ENCODE measurements at regions not wholly inside any gene's neighbourhood (a gene's known extent, or its start where the extent isn't known, plus 50 kb on each side); places are given as distances from the start of the nearest gene placed in this dataset.

- TF ChIP-seq ARNTL (CRISPR knock-in tag; IDR thresholded peaks at IDR 0.05; ENCODE audit: borderline replicate concordance, low read depth): no peak
- TF ChIP-seq ZFP30 (CRISPR knock-in tag; IDR thresholded peaks at IDR 0.05): no peak
- TF ChIP-seq ZFP3 (CRISPR knock-in tag; IDR thresholded peaks at IDR 0.05): no peak
- no peak for TF ChIP-seq ZNF565 (CRISPR knock-in tag; conservative IDR thresholded peaks at IDR 0.05; ENCODE audit: low read depth)
- no peak for TF ChIP-seq RARB (CRISPR knock-in tag; IDR thresholded peaks at IDR 0.05)
- no peak for TF ChIP-seq OSR1 (CRISPR knock-in tag; IDR thresholded peaks at IDR 0.05)
- TF ChIP-seq ZNF70 (CRISPR knock-in tag; IDR thresholded peaks at IDR 0.05): no peak
Observed at GRCh38 chr15:47945872-47946650, 174.7 kb upstream of the SLC24A5 start.

All from SK-N-SH treated with all-trans-retinoic acid at 6 μM for 48 hours (cell line).